HCT116 (cell line): ENCODE measurements at regions not wholly inside any gene's neighbourhood (a gene's known extent, or its start where the extent isn't known, plus 50 kb on each side); places are given as distances from the start of the nearest gene placed in this dataset.

Experiments
- ATAC-seq: fragments of 200-7000 bp; cut with Tn5 transposase; 2 replicates; pipeline ENCODE4 v1.9.1; 2020; ENCODE audit warnings: mild to moderate bottlenecking, moderate library complexity
- BruUV-seq: library from RNA; stranded (reverse); fragments of 400-500 nt; replicated peaks from 2 replicates; lab custom pipeline; 2021; lab: Mats Ljungman, UMichigan
- CTCF ChIA-PET: fragments of 300-600 bp; sonication (Branson Sonifier 250); formaldehyde crosslinking; loops from one replicate; lab custom pipeline; 2021; ENCODE audit warnings: antibody characterized with exemption; lab: Charles Lee
- POLR2A ChIA-PET: fragments of 300-600, 350-600 bp; sonication (Branson Sonifier 250); formaldehyde crosslinking; loops from one replicate; lab custom pipeline; 2021; ENCODE audit warnings: antibody characterized with exemption; lab: Charles Lee
- RAD21 ChIA-PET, 2 experiments: fragments of 300-600 bp; sonication (Branson Sonifier 250); formaldehyde crosslinking; loops; one replicate each; lab custom pipeline; 2023; ENCODE audit warnings: low total read pairs in 2 of 2; ENCODE audit not compliant: uncharacterized antibody in 2 of 2, unreplicated experiment in 2 of 2, low non-redundant PET in 1 of 2; lab: Charles Lee
- DNase-seq: peaks from one replicate; pipeline ENCODE4 v3.0.0-alpha.2; 2010; ENCODE audit warnings: low read depth, low spot score
- H2AFZ ChIP-seq: fragments of 200-600 bp; shearing (Covaris generic), sonication (generic); 2 replicates; pipeline ENCODE4 v1.6.1; 2017; ENCODE audit warnings: low read depth, mixed run types, mixed read lengths, antibody characterized with exemption, low read length; ENCODE audit not compliant: poor library complexity, severe bottlenecking
- H3K27ac ChIP-seq: 2 replicates; pipeline ENCODE4 v1.5.1; 2012; ENCODE audit warnings: low read depth, low read length
- H3K27me3 ChIP-seq: fragments of 200-600 bp; sonication (generic); 2 replicates; pipeline ENCODE4 v1.6.1; 2016; ENCODE audit warnings: mixed run types, low read length, mixed read lengths; ENCODE audit not compliant: insufficient read depth
- H3K36me3 ChIP-seq, 2 experiments: fragments of 200-500 bp in 1 of 2; fragments of 200-600 bp in 1 of 2; sonication (Bioruptor generic) in 1 of 2; sonication (generic) in 1 of 2; 2 replicates each; pipeline versions ENCODE4 v1.5.1 to v1.6.1; 2014 to 2016; ENCODE audit warnings: low read length in 2 of 2, inconsistent platforms in 1 of 2, mixed read lengths in 1 of 2, mixed run types in 1 of 2; ENCODE audit not compliant: insufficient read depth in 2 of 2, control insufficient read depth in 1 of 2
- H3K4me1 ChIP-seq, 2 experiments: fragments of 200-600 bp in 1 of 2; sonication (generic) in 1 of 2; 2 replicates each; pipeline versions ENCODE4 v1.5.1 to v1.6.1; 2012 to 2017; ENCODE audit warnings: low read length in 2 of 2, inconsistent platforms in 1 of 2, mild to moderate bottlenecking in 1 of 2, mixed read lengths in 1 of 2, mixed run types in 1 of 2, moderate library complexity in 1 of 2; ENCODE audit not compliant: insufficient read depth in 2 of 2, control insufficient read depth in 1 of 2
- H3K4me2 ChIP-seq: fragments of 200-600 bp; sonication (generic); 2 replicates; pipeline ENCODE4 v1.6.1; 2017; ENCODE audit warnings: mixed run types, low read length, mixed read lengths
- H3K4me3 ChIP-seq, 2 experiments: fragments of 200-600 bp in 1 of 2; sonication (generic) in 1 of 2; replicated peaks in 1 of 2; 2 replicates each; pipeline ENCODE4 v1.5.1; 2011 to 2016; ENCODE audit warnings: low read length in 2 of 2, control low read depth in 1 of 2, low read depth in 1 of 2, mild to moderate bottlenecking in 1 of 2, mixed read lengths in 1 of 2, mixed run types in 1 of 2
- H3K79me2 ChIP-seq: fragments of 200-600 bp; sonication (generic); 2 replicates; pipeline ENCODE4 v1.6.1; 2017; ENCODE audit warnings: mild to moderate bottlenecking, mixed run types, low read length, moderate library complexity, mixed read lengths; ENCODE audit not compliant: insufficient read depth
- H3K9ac ChIP-seq: fragments of 200-600 bp; sonication (generic); 2 replicates; pipeline ENCODE4 v1.6.1; 2016; ENCODE audit warnings: low read length, mixed read lengths
- H3K9me2 ChIP-seq: fragments of 200-600 bp; sonication (generic), shearing (Covaris generic); 2 replicates; pipeline ENCODE4 v1.6.1; 2017; ENCODE audit warnings: mixed run types, mild to moderate bottlenecking, moderate library complexity; ENCODE audit not compliant: insufficient read depth
- H3K9me3 ChIP-seq, 2 experiments: fragments of 200-500 bp in 1 of 2; fragments of 200-600 bp in 1 of 2; sonication (Bioruptor generic) in 1 of 2; sonication (generic) in 1 of 2; 2 replicates each; pipeline ENCODE4 v1.6.1; 2014 to 2017; ENCODE audit warnings: low read length in 2 of 2, mixed read lengths in 2 of 2, inconsistent platforms in 1 of 2, low read depth in 1 of 2, mild to moderate bottlenecking in 1 of 2, mixed run types in 1 of 2, moderate library complexity in 1 of 2; ENCODE audit not compliant: control insufficient read depth in 1 of 2, insufficient read depth in 1 of 2
- H4K20me1 ChIP-seq: fragments of 200-600 bp; sonication (generic), shearing (Covaris generic); 2 replicates; pipeline ENCODE4 v1.6.1; 2017; ENCODE audit warnings: mixed run types, mild to moderate bottlenecking, moderate library complexity; ENCODE audit not compliant: insufficient read depth
- ATF3 ChIP-seq: IDR thresholded peaks from 2 replicates; pipeline ENCODE4 v1.6.1; 2012
- CBX3 ChIP-seq: IDR thresholded peaks from 2 replicates; pipeline ENCODE4 v1.6.1; 2012; ENCODE audit warnings: low read depth
- EGR1 ChIP-seq: IDR thresholded peaks from 2 replicates; pipeline ENCODE4 v1.6.1; 2012; ENCODE audit warnings: low read depth
- EZH2 ChIP-seq: fragments of 200-600 bp; sonication (generic); IDR thresholded peaks from 2 replicates; pipeline ENCODE4 v1.6.1; 2017; ENCODE audit warnings: antibody characterized with exemption, mixed run types
- EZH2phosphoT487 ChIP-seq: fragments of 200-600 bp; IDR thresholded peaks from 2 replicates; pipeline ENCODE4 v1.6.1; 2018; ENCODE audit warnings: antibody characterized with exemption, borderline replicate concordance
- FOSL1 ChIP-seq: IDR thresholded peaks from 2 replicates; pipeline ENCODE4 v1.6.1; 2012; ENCODE audit warnings: low read depth
- JUND ChIP-seq: IDR thresholded peaks from 2 replicates; pipeline ENCODE4 v1.6.1; 2012
- POLR2A ChIP-seq: IDR thresholded peaks from 2 replicates; pipeline ENCODE4 v1.7.0; 2011; ENCODE audit warnings: borderline replicate concordance; ENCODE audit not compliant: insufficient read depth, insufficient read length; ENCODE audit errors: extremely low read depth
- SP1 ChIP-seq: IDR thresholded peaks from 2 replicates; pipeline ENCODE4 v1.6.1; 2012; ENCODE audit warnings: low read depth
- SRF ChIP-seq: IDR thresholded peaks from 2 replicates; pipeline ENCODE4 v1.6.1; 2012; ENCODE audit warnings: low read depth
- TCF7L2 ChIP-seq: IDR thresholded peaks from 2 replicates; pipeline ENCODE4 v1.7.0; 2011; ENCODE audit warnings: borderline replicate concordance, inconsistent platforms; ENCODE audit not compliant: insufficient read depth, insufficient read length; ENCODE audit errors: extremely low read depth
- YY1 ChIP-seq: IDR thresholded peaks from 2 replicates; pipeline ENCODE4 v1.6.1; 2011; ENCODE audit warnings: low read length, low read depth, moderate library complexity, mild to moderate bottlenecking; ENCODE audit not compliant: insufficient replicate concordance; ENCODE audit errors: extremely low read depth
- ZFX ChIP-seq: fragments of 450-650 bp; IDR thresholded peaks from 2 replicates; pipeline ENCODE4 v1.6.1; 2017
- intact Hi-C: fragments of 100-400 bp; cut with micrococcal nuclease; formaldehyde crosslinking; loops from 2 replicates; pipeline ENCODE4 v1.10.0; 2022
- TF ChIP-seq, protein P1 (sequence below): IDR thresholded peaks from 2 replicates; pipeline ENCODE4 v1.6.1; 2012

- Histone ChIP-seq H3K4me3 (no peak overlapping the region), H3K4me2 (no peak overlapping the region), H3K79me2 (no peaks in the 10 kb centered on the region), H4K20me1 (no peaks in the 10 kb centered on the region), H3K27me3 (peaks cover 7% of the 10 kb centered on the region; the same call in 1 of the 2 replicates), H3K9me3 (no peaks in the 10 kb centered on the region), H3K36me3 (no peaks in the 10 kb centered on the region), H3K9ac (no peak overlapping the region), H3K9me2 (no peaks in the 10 kb centered on the region), H2AFZ (no peak overlapping the region), H3K27ac (no peak overlapping the region), H3K4me1 (peaks cover 0 to 4% of the 10 kb centered on the region in 2 experiments; a peak in 1 of 4 replicates)
- POLR2A ChIA-PET = no interaction called here
- intact Hi-C loops = no loop called here
- CTCF ChIA-PET = interaction anchor here (1.6 kb wide), 2 partner anchors 10 to 11 kb away, joined by 6 to 11 read pairs; no protein-coding TSS in a partner anchor
- RAD21 ChIA-PET = no interaction called here
- TF ChIP-seq POLR2A (no peak), SP1 (no peak), FOSL1 (no peak), TCF7L2 (no peak), EZH2 (no peak), EZH2phosphoT487 (no peak), SRF (no peak), CBX3 (no peak), YY1 (no peak), ATF3 (no peak), EGR1 (no peak), ZFX (no peak), JUND (no peak)
- TF ChIP-seq, protein P1, sequence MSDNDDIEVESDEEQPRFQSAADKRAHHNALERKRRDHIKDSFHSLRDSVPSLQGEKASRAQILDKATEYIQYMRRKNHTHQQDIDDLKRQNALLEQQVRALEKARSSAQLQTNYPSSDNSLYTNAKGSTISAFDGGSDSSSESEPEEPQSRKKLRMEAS = no peak
- no TSS peak for BruUV-seq
- DNase-seq (no peak), ATAC-seq (no peak)
Observed at GRCh38 chr1:101299710-101300109, 62.9 kb downstream of the S1PR1 start.
